Ectodermal cell (in vitro differentiated cells): ENCODE measurements at regions not wholly inside any gene's neighbourhood (a gene's known extent, or its start where the extent isn't known, plus 50 kb on each side); places are given as distances from the start of the nearest gene placed in this dataset.

Source experiments
- H3K27ac ChIP-seq: 2 replicates; pipeline ENCODE4 v1.7.0; 2013; ENCODE audit warnings: mild to moderate bottlenecking, low read depth, low read length; ENCODE audit not compliant: insufficient read depth, poor library complexity, severe bottlenecking
- H3K27me3 ChIP-seq: 2 replicates; pipeline ENCODE4 v1.7.0; 2013; ENCODE audit warnings: mild to moderate bottlenecking, low read length; ENCODE audit not compliant: insufficient read depth, control insufficient read depth, poor library complexity, severe bottlenecking
- H3K36me3 ChIP-seq: one replicate; pipeline ENCODE4 v1.7.0; 2013; ENCODE audit warnings: low read length; ENCODE audit not compliant: control insufficient read depth, insufficient read depth
- H3K4me1 ChIP-seq: one replicate; pipeline ENCODE4 v1.7.0; 2013; ENCODE audit warnings: low read length; ENCODE audit not compliant: control insufficient read depth, insufficient read depth
- H3K4me3 ChIP-seq: 2 replicates; pipeline ENCODE4 v1.7.0; 2013; ENCODE audit warnings: low read depth, low read length, control low read depth; ENCODE audit not compliant: insufficient read depth
- H3K9me3 ChIP-seq: 2 replicates; pipeline ENCODE4 v1.7.0; 2013; ENCODE audit warnings: mild to moderate bottlenecking, low read length, moderate library complexity; ENCODE audit not compliant: control insufficient read depth
- WGBS, 2 experiments: methylation state at CpG; one replicate each; pipeline ENCODE4 v1.1.7; 2013; ENCODE audit warnings: missing lambda C conversion rate in 2 of 2; 5-methylcytosine and 5-hydroxymethylcytosine counted together

DNA sequence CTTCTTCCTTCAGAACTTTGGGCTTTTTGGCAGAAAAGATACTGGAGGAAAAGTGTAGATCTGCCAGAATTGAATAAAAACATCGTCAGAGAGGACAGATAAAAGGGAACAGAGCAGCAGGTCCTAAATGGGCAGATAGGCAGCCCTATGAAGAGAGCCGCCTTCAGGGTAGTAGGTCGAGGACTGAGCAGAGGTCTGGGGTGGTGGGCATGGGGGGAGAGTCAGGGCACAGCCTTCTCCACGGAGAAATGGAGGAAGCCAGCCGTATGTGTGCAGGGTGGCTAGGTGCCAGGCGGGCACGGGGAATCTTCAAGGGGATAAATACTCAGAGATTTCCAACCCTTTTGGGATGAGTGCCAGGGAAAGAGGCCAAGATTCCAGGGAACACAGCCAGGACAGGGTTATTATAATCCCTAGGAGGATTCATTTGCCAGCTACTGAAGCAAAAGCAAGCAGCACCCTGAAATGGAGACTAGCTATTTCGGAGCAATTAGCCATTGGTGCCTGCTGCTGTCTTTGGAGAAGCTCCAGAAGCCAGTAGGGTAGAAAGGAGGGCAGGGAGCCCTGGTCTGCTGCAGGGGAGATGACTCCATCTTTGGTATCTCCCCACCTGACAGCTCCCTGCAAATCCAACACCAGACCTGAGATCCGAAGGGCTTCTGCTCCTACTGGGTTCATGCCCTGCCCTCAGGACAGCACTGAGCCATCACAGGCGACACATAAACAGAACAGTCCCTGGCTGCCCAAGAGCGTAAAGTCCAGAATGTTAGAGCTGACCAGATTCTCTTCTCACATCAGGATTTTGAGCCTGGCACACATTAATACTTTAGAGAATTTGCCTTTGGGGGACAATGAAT is 174.5 kb upstream of the NTM start:
- H3K4me3 ChIP-seq: no peak overlapping the region
- H3K27ac ChIP-seq: no peak overlapping the region
- H3K4me1 ChIP-seq: peaks cover 6% of the 10 kb centered on the region
- 93% methylated on average over 11 of the region's 11 CpGs for WGBS, 2 experiments
- H3K9me3 ChIP-seq: no peaks in the 10 kb centered on the region
- no peaks in the 10 kb centered on the region for H3K36me3 ChIP-seq
- no peaks in the 10 kb centered on the region for H3K27me3 ChIP-seq

DNA sequence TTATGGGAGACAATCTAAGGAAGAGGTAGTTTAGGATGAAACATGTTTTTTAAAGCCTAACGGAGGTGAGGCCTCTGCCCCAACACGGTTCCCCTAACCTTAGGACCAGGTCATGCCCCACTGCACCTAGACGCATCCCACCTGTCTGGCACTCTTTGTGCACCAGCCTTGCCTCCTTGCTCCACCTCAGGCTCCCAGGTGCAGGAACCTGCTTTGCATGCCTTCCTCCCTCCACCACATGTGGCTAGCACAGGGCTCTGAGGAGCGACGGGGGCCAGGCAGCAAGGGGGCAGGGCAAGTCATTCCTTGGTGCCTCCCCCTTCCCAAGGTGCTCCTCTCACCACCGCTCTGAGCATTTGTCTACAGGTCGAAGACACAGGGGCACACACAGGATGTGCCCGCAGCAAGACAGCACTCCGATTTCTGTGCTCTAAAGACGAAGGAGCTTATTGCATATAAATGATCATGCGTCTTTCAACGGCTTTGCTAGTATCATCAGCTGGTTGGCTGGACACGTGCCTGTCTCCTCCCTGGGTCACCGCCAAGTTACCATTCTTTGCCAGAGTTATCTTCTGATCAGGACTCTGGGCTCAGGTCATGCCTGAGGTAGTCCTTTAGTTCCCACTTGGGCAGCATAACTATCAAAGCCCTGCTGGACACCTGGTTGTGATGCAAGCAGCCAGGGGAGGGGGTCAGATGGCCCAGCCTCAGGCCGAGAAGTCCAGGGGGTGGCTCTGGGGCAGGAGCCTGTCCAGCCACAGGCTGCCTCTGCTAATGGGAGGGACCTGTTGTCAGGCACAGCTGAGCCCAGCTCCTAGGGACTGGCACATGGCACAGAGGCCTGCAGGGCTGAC is 172.0 kb upstream of the NTM start:
- Histone ChIP-seq H3K27me3 (no peaks in the 10 kb centered on the region), H3K9me3 (no peaks in the 10 kb centered on the region), H3K4me1 (peaks cover 2% of the 10 kb centered on the region), H3K4me3 (no peak overlapping the region), H3K36me3 (no peaks in the 10 kb centered on the region), H3K27ac (no peak overlapping the region)
- 83% methylated on average over 15 of the region's 15 CpGs for WGBS, 2 experiments

DNA sequence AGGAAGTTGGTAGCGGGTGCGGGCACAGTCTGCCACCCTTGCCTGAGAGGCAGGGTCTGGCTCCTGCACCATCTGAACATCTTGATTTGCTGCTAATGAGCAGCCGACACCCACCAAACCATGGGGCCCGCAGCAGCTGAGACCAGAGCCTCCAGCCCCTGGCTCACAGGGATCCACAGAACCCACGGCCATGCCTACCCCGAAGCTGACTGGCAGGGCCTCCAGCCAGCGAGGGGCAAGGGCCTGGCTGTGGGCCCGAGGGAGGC is 171.5 kb upstream of the NTM start:
- WGBS, 2 experiments: 96 to 98% methylated on average over 8 of the region's 8 CpGs
- H3K27me3 ChIP-seq: no peaks in the 10 kb centered on the region
- H3K4me1 ChIP-seq: no peaks in the 10 kb centered on the region
- no peaks in the 10 kb centered on the region for H3K9me3 ChIP-seq
- no peaks in the 10 kb centered on the region for H3K36me3 ChIP-seq
- no peak overlapping the region for H3K4me3 ChIP-seq
- no peak overlapping the region for H3K27ac ChIP-seq

DNA sequence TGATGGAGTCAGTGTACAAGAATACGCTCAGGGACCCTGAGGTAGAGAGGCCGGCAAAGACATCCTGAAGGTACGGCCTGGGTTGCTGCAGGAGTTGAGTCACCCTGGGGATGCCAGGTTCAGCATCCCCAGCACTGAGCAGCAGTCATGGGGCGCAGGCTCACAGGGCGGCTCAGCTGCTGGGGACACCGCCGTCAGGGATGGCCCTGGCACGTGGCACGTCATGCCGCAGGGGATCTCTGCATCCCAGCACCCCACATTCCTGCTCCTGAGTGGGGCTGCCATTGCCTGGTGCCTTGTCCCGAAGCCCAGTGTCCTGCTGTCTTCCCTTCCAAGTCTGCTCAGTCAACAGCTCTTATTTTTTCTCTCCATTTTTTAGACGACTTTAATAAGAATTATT is 168.7 kb upstream of the NTM start:
- no peak overlapping the region for H3K27ac ChIP-seq
- H3K36me3 ChIP-seq: no peaks in the 10 kb centered on the region
- 94 to 97% methylated on average over 11 to 12 of the region's 12 CpGs for WGBS, 2 experiments
- no peak overlapping the region for H3K4me3 ChIP-seq
- peaks cover 5% of the 10 kb centered on the region for H3K4me1 ChIP-seq
- H3K27me3 ChIP-seq: no peaks in the 10 kb centered on the region
- no peaks in the 10 kb centered on the region for H3K9me3 ChIP-seq

DNA sequence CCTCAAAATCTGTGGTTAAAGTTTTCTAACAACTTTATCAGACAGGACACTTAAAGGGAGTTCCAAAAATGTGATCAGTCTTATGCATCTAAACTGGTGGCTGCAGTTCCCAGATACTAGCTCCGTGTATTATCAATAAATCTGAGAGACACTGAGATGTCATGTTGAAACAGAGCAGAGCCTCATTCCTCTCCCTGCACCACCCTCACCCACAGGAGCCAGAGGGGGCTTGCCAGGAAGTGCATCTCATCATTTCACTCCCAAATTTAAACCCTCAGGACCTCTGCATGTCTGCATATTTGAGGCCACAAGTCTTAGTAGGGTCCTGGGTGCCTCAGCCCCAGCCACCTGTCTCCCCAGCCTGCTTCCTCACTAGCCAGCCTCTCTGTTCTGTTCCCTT is 167.4 kb upstream of the NTM start:
- 92 to 93% methylated on average over 1 of the region's 1 CpG for WGBS, 2 experiments
- Histone ChIP-seq H3K27ac (no peak overlapping the region), H3K9me3 (no peaks in the 10 kb centered on the region), H3K27me3 (no peaks in the 10 kb centered on the region), H3K36me3 (no peaks in the 10 kb centered on the region), H3K4me1 (peaks cover 5% of the 10 kb centered on the region), H3K4me3 (no peak overlapping the region)

DNA sequence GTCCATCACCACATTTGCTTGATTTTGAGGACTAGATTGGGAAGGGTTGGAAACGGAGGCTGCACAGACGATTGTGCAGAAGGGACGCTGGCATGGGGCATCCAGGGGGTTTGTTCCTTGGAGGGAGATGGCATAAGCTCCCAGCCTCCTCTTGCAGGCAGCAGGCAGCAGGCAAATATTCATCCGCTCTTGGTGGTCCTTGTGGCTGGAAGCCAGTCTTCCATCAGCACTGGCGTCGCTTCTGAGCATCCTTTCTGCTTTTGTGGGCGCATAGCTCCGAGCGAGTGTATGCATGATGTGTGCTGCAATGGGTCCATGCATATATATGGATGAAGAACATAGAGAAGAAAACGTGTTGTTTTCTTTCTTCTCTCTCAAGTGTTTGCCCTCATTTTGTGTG is 166.1 kb upstream of the NTM start:
- no peaks in the 10 kb centered on the region for H3K9me3 ChIP-seq
- H3K27me3 ChIP-seq: no peaks in the 10 kb centered on the region
- no peak overlapping the region for H3K27ac ChIP-seq
- H3K4me3 ChIP-seq: no peak overlapping the region
- WGBS, 2 experiments: 96% methylated on average over 10 of the region's 10 CpGs
- H3K4me1 ChIP-seq: peaks cover 5% of the 10 kb centered on the region
- no peaks in the 10 kb centered on the region for H3K36me3 ChIP-seq

DNA sequence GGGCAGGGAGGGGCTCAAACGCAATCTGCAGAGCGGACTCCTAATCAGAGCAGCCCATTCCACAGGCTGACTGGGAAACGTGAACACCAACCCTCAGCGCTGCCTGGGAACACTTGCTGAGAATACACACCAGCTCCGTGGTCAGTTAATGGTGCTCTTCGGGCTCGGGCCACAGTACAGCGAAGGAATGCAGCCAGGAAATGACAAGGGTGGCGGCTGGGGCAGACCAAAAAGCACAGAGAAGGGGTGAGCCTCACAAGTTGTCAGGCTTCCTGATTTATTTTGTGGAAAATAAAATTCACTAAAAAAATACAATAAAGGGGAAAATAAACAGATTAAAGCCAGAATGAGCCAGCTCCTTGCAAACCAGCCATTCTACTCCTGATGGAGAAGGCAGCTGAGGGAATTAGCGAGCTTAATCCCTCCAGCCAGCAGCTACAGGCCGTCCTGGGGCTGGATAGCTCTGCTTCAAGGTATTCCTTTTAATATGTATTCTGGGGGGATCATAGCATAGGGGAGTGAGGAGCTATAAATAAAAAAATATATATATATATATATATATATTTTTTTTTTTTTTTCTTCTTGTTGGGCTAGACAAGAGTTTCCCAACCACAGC is 165.5 kb upstream of the NTM start:
- H3K36me3 ChIP-seq: no peaks in the 10 kb centered on the region
- H3K27ac ChIP-seq: no peak overlapping the region
- H3K9me3 ChIP-seq: no peaks in the 10 kb centered on the region
- H3K27me3 ChIP-seq: no peaks in the 10 kb centered on the region
- peaks cover 5% of the 10 kb centered on the region for H3K4me1 ChIP-seq
- WGBS, 2 experiments: 78 to 84% methylated on average over 10 to 11 of the region's 11 CpGs
- no peak overlapping the region for H3K4me3 ChIP-seq

DNA sequence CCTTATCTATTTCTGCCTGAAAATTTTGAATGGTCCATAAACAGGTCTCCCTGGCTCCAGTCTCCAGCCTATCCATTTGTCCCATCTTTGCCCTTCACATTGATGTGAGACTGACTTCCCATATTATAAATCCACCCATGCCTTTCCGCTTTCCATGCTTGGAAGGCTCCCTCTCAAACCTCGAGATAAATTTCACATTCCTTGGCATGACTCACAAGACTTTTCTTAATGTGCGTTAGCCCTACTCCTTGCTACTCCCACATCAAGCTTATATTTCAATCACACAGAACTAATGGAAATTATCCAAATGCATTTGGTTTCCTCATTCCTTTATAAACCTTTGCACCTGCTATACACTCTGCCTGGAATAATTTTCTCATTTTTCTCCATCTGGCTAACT is 163.7 kb upstream of the NTM start:
- Histone ChIP-seq H3K4me1 (peaks cover 5% of the 10 kb centered on the region), H3K27ac (no peak overlapping the region), H3K4me3 (no peak overlapping the region), H3K36me3 (no peaks in the 10 kb centered on the region), H3K9me3 (no peaks in the 10 kb centered on the region), H3K27me3 (no peaks in the 10 kb centered on the region)
- WGBS, 2 experiments: 93 to 95% methylated on average over 3 of the region's 3 CpGs

DNA sequence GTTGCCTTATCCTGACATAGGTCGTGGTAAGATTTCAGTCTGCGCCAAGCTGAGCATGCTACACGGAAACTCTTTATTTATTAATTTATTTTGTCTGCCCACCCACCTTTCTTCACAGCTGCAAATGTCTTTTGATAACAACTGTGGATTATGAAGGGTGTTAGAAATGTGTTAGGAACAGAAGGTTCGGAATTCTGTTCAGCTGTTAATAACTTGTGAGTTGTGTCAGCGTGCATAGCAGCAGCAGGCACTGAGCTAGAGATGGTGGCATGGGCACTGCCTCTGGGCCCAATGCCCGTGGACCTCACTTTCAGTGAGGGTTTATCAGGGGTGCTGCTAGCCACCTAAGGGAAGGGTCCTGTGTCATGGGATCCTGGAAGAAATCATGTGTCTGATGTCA is 162.5 kb upstream of the NTM start:
- Histone ChIP-seq H3K27me3 (no peaks in the 10 kb centered on the region), H3K36me3 (no peaks in the 10 kb centered on the region), H3K27ac (no peak overlapping the region), H3K4me3 (no peak overlapping the region), H3K4me1 (peaks cover 5% of the 10 kb centered on the region), H3K9me3 (no peaks in the 10 kb centered on the region)
- WGBS, 2 experiments: 91 to 95% methylated on average over 6 of the region's 6 CpGs
